Ovary (tissue), 3 donors: ENCODE measurements at regions not wholly inside any gene's neighbourhood (a gene's known extent, or its start where the extent isn't known, plus 50 kb on each side); places are given as distances from the start of the nearest gene placed in this dataset.

Experiments
- CTCF ChIP-seq, 3 donors: fragments of 450-650 bp in 2 of 3; fragments of 200-600 bp in 1 of 3; IDR thresholded peaks; one replicate each; pipeline versions ENCODE4 v1.5.1 to v1.8.0; 2016 to 2022; ENCODE audit warnings: antibody characterized with exemption in 3 of 3, mild to moderate bottlenecking in 1 of 3
- EP300 ChIP-seq: sonication (generic); formaldehyde crosslinking; IDR thresholded peaks from one replicate; pipeline ENCODE4 v1.6.1; 2017; ENCODE audit warnings: antibody characterized with exemption
- POLR2A ChIP-seq: fragments of 450-650 bp; IDR thresholded peaks from one replicate; pipeline ENCODE4 v1.6.1; 2017; ENCODE audit warnings: antibody characterized with exemption, mild to moderate bottlenecking, moderate library complexity
- donor health status: DM: no; HTN: no; CAD: no.

GRCh38 chr17:5866978-5867377 is 203.2 kb upstream of the WSCD1 start:
- TF ChIP-seq CTCF (IDR thresholded peaks at IDR 0.05) (no peak), POLR2A (no peak), EP300 (no peak)
